ENCODE measurements at regions not wholly inside any gene's neighbourhood (a gene's known extent, or its start where the extent isn't known, plus 50 kb on each side); places are given as distances from the start of the nearest gene placed in this dataset.

DNA sequence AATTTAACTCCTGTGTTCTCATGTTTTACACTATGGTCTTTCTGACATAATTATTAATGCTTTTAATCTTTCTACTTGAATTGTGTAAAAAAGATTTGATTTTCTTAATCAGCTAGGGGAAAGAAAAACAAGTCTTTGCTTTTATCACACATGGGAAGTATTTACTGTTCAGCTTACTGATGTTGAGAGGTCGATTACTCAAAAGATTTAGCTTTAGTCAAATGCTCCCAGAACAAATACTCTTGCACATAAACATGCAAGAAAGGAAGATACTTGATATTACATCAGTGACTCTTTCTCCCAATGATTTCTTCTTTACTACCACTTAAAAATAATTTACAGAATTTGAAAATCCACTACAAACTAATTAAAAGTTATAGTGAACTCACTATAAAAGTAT, 198.3 kb upstream of the FAT4 start:
- TF ChIP-seq, protein P1, sequence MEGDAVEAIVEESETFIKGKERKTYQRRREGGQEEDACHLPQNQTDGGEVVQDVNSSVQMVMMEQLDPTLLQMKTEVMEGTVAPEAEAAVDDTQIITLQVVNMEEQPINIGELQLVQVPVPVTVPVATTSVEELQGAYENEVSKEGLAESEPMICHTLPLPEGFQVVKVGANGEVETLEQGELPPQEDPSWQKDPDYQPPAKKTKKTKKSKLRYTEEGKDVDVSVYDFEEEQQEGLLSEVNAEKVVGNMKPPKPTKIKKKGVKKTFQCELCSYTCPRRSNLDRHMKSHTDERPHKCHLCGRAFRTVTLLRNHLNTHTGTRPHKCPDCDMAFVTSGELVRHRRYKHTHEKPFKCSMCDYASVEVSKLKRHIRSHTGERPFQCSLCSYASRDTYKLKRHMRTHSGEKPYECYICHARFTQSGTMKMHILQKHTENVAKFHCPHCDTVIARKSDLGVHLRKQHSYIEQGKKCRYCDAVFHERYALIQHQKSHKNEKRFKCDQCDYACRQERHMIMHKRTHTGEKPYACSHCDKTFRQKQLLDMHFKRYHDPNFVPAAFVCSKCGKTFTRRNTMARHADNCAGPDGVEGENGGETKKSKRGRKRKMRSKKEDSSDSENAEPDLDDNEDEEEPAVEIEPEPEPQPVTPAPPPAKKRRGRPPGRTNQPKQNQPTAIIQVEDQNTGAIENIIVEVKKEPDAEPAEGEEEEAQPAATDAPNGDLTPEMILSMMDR (IDR thresholded peaks at IDR 0.05) = no peak
- no peak for TF ChIP-seq ZFX (IDR thresholded peaks at IDR 0.05; ENCODE audit: borderline replicate concordance)
- H3K27ac ChIP-seq = no peak overlapping the region

DNA sequence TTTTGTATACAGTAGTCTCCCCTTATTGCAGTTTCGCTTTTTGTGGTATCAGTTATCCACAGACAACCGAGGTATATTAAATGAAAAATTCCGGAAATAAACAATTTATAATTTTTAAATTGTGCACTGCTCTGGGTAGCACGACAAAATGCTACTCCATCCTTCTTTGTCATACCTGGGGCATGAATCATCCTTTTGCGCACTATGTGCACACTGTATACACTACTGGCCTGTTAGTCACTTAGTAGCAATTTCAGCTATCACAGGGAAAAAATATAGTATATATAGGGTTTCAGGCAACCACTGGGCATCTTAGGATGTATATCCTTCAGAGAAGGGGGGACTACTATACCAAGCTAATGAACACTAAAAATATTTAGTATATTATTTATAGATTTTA, 198.8 kb upstream of the FAT4 start:
- no peak overlapping the region for H3K27ac ChIP-seq
- no peak for TF ChIP-seq ZFX (IDR thresholded peaks at IDR 0.05; ENCODE audit: borderline replicate concordance)
- TF ChIP-seq, protein P1 (IDR thresholded peaks at IDR 0.05) = no peak

DNA sequence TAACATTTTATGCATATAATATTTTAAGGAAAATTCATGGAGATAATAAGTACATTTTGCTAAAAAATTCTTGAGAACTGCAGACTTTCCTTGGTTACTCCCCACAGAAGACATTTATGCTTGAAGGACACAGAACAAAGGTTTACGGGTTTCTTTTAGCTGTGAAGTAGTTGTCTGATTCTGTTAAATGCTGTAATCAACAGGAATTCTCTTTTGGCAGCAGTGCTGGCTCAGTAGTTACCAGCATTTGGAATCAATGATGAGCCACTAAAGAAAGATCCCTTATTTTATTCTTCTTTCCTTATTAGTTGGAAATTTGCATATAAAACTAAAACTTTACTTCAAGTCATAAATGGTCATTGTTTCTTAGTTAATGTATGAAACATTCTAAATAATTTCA, 199.3 kb upstream of the FAT4 start:
- no peak overlapping the region for H3K27ac ChIP-seq
- TF ChIP-seq, protein P1 (IDR thresholded peaks at IDR 0.05) = no peak
- no peak for TF ChIP-seq ZFX (IDR thresholded peaks at IDR 0.05; ENCODE audit: borderline replicate concordance)

DNA sequence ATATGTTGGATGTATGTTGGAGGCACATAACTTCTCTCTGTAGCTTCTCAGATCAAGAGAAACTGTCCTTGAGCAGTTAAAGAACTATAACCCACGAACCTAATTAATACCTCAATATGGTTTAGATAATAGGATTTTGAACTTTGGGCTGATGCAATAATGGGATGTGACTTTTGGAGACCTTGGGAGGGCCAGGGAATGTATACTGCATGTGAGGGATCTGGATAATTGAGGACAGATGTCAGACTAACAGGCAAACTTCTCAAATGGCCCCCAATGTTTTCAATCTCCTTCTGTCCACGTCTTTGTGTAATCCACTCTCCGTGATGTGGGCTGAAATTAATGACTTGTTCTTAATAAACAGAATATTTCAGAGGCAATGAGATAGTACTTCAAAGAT, 202.2 kb upstream of the FAT4 start:
- no peak for TF ChIP-seq ZFX (IDR thresholded peaks at IDR 0.05; ENCODE audit: borderline replicate concordance)
- TF ChIP-seq, protein P1 (IDR thresholded peaks at IDR 0.05) = no peak
- no peak overlapping the region for H3K27ac ChIP-seq

DNA sequence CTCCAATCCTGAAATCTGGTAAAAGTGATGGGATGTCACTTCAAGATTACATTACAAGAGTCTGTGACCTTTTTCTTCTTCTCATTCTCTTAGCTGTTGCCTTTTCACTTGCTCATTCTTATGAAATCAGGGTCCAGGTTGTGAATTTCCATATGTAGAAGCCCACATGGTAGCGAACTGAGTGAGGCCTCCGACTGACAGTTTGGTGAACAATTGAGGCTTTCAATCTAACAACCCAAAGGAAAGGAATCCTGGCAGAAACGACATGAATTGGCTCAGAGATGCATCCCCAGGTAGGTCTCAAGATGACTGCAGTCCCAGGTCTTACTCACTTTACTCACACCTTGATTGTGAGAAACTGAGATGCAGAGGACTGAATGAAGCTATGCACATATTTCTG, 203.4 kb upstream of the FAT4 start:
- H3K27ac ChIP-seq = no peak overlapping the region
- no peak for TF ChIP-seq ZFX (IDR thresholded peaks at IDR 0.05; ENCODE audit: borderline replicate concordance)

DNA sequence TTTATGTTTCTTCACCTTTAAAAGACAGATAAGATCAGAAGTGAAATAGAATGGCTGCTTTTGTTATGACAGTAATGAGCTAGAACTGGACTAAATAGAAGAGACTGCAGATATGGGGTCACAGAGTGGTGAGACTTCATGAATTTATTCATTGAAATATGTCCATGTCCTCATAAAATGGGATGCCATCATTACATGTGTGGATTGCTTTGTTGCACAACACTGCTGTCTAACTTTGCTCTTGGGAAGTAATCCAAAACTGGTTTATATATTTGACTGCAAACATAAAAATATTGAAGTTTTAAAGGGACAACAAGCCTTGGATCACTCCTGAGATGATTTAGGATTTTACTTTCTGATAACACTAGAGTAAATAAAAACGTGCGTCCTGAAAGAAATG, 209.2 kb upstream of the FAT4 start:
- H3K27ac ChIP-seq = no peak overlapping the region
- TF ChIP-seq ZFX (IDR thresholded peaks at IDR 0.05; ENCODE audit: borderline replicate concordance) = no peak
- TF ChIP-seq, protein P1 (IDR thresholded peaks at IDR 0.05) = no peak

DNA sequence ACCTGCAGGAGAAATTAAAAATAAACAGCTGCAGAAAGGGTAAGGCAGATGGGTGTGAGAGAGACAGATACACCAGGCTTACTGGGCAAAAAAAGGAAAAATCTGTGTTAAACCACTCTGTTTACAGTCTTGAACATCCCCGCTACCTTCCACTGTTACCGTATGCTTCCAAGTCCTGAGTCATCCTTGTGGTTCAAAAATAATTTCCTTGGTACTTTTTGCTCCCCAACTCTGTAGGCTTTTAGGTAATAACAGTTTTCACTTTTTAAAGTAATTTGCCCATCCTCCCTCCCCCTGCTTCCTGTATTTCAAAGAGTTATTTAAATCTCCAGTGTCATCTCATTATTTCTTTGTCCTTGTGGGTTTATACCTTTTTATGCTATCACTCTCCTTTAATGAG, 210.1 kb upstream of the FAT4 start:
- TF ChIP-seq ZFX (IDR thresholded peaks at IDR 0.05; ENCODE audit: borderline replicate concordance) = no peak
- TF ChIP-seq, protein P1 (IDR thresholded peaks at IDR 0.05) = no peak
- H3K27ac ChIP-seq = no peak overlapping the region

DNA sequence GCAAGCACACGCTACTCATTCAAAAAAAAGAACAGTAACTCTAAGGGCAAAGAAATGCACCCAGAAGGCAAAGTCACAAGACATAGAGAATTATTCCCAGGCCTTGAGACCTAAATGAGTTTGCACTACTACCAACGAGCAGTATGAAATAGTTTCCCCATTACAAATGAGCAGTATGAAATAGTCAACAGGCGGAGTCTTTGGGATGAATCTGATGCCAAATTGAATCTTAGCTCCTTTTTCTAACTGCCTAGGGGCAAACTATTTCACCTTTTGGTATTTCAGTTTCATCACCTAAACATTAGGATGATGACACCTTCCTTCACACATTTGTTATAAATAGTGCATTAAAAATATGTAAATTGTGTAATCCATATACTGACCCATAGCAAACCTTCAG, 213.0 kb upstream of the FAT4 start:
- no peak overlapping the region for H3K27ac ChIP-seq
- TF ChIP-seq, protein P1 (IDR thresholded peaks at IDR 0.05) = no peak
- no peak for TF ChIP-seq ZFX (IDR thresholded peaks at IDR 0.05; ENCODE audit: borderline replicate concordance)
